CD4-positive, alpha-beta T cell treated with Interferon alpha-2 for 1 hour (primary cell): ENCODE measurements at regions not wholly inside any gene's neighbourhood (a gene's known extent, or its start where the extent isn't known, plus 50 kb on each side); places are given as distances from the start of the nearest gene placed in this dataset.
"Not testable (repeated sequence)": the region's sequence is repeated elsewhere in the genome, so short reads cannot be mapped to it uniquely, and the experiment has no call there.

Experiments used
- DNase-seq, 2 donors: peaks; one replicate each; pipeline ENCODE4 v3.0.0-alpha.2; 2020 to 2022

GRCh38 chr14:23694949-23695663 is 58.9 kb downstream of the DHRS2 start:
- no peak for DNase-seq

- no peak for DNase-seq
These were observed 59.5 kb downstream of the DHRS2 start for GRCh38 chr14:23695664-23695999.

GRCh38 chr14:23696701-23697239 is 60.6 kb downstream of the DHRS2 start:
- no peak for DNase-seq

GRCh38 chr14:23697680-23698079 is 61.5 kb downstream of the DHRS2 start:
- DNase-seq, result no peak

GRCh38 chr14:23702656-23703426 is 66.7 kb downstream of the DHRS2 start:
- no peak for DNase-seq

- DNase-seq, result no peak
These were observed 68.7 kb downstream of the DHRS2 start for GRCh38 chr14:23704890-23705289.

- no peak for DNase-seq
These were observed 71.3 kb downstream of the DHRS2 start for GRCh38 chr14:23707415-23707814.

GRCh38 chr14:23708343-23708742 is 72.2 kb downstream of the DHRS2 start:
- DNase-seq, result no peak

- DNase-seq, result no peak
These were observed 73.8 kb downstream of the DHRS2 start for GRCh38 chr14:23709923-23710322.

GRCh38 chr14:23712287-23712686 is 76.1 kb downstream of the DHRS2 start:
- no peak for DNase-seq

- DNase-seq, result no peak
These were observed 83.2 kb downstream of the DHRS2 start for GRCh38 chr14:23719225-23719985.

- no peak for DNase-seq
These were observed 86.5 kb downstream of the DHRS2 start for GRCh38 chr14:23722675-23723074.

GRCh38 chr14:23723911-23724310 is 87.7 kb downstream of the DHRS2 start:
- DNase-seq, result no peak

- no peak for DNase-seq
These were observed 89.4 kb downstream of the DHRS2 start for GRCh38 chr14:23725528-23725927.

GRCh38 chr14:23725980-23726710 is 90.0 kb downstream of the DHRS2 start:
- no peak for DNase-seq

GRCh38 chr14:23727566-23728335 is 91.6 kb downstream of the DHRS2 start:
- DNase-seq, result peak in 1 of 2 donors; percentile 3

GRCh38 chr14:23728791-23729190 is 92.6 kb downstream of the DHRS2 start:
- no peak for DNase-seq

GRCh38 chr14:23729720-23730387 is 93.7 kb downstream of the DHRS2 start:
- no peak for DNase-seq

GRCh38 chr14:23735394-23735793 is 99.2 kb downstream of the DHRS2 start:
- DNase-seq, result no peak

- DNase-seq, result not testable (repeated sequence)
These were observed 108.2 kb downstream of the DHRS2 start for GRCh38 chr14:23744368-23744767.

- no peak for DNase-seq
These were observed 114.2 kb downstream of the DHRS2 start for GRCh38 chr14:23750357-23750756.
